ENCODE measurements at regions not wholly inside any gene's neighbourhood (a gene's known extent, or its start where the extent isn't known, plus 50 kb on each side); places are given as distances from the start of the nearest gene placed in this dataset.

GRCh38 chr6:6711832-6712448 is 123.4 kb downstream of the LY86 start:
- TF ChIP-seq CTCF (IDR thresholded peaks at IDR 0.05) = no peak
- no peak for TF ChIP-seq EZH2 (IDR thresholded peaks at IDR 0.05)
- no peak for TF ChIP-seq EZH2phosphoT487 (IDR thresholded peaks at IDR 0.05)

Measured in neural progenitor cell (in vitro differentiated cells).